Neural progenitor cell (in vitro differentiated cells): ENCODE measurements at regions not wholly inside any gene's neighbourhood (a gene's known extent, or its start where the extent isn't known, plus 50 kb on each side); places are given as distances from the start of the nearest gene placed in this dataset.

Source experiments
- DNase-seq: peaks from one replicate; pipeline ENCODE4 v3.0.0-alpha.2; 2016; ENCODE audit warnings: low spot score
- H2AFZ ChIP-seq: fragments of 200-600 bp; sonication (generic); replicated peaks from 2 replicates; pipeline ENCODE4 v1.6.1; 2016; ENCODE audit warnings: antibody characterized with exemption
- H3F3A ChIP-seq: fragments of 200-600 bp; sonication (generic); 2 replicates; pipeline ENCODE4 v1.6.1; 2016; ENCODE audit warnings: antibody characterized with exemption, low read depth
- H3K27ac ChIP-seq: fragments of 200-600 bp; sonication (generic); 2 replicates; pipeline ENCODE4 v1.5.1; 2016; ENCODE audit warnings: mild to moderate bottlenecking
- H3K27me3 ChIP-seq: fragments of 200-600 bp; sonication (generic); 2 replicates; pipeline ENCODE4 v1.6.1; 2016; ENCODE audit warnings: mild to moderate bottlenecking, moderate library complexity
- H3K36me3 ChIP-seq: fragments of 200-600 bp; sonication (generic); 2 replicates; pipeline ENCODE4 v1.5.1; 2016
- H3K4me1 ChIP-seq: fragments of 200-600 bp; sonication (generic); 2 replicates; pipeline ENCODE4 v1.6.1; 2016; ENCODE audit warnings: mixed run types
- H3K4me2 ChIP-seq: fragments of 200-600 bp; sonication (generic); 2 replicates; pipeline ENCODE4 v1.6.1; 2016
- H3K4me3 ChIP-seq: fragments of 200-600 bp; sonication (generic); 2 replicates; pipeline ENCODE4 v1.5.1; 2016
- H3K79me2 ChIP-seq: fragments of 200-600 bp; sonication (generic); 2 replicates; pipeline ENCODE4 v1.6.1; 2016; ENCODE audit warnings: low read depth
- H3K9ac ChIP-seq: fragments of 200-600 bp; sonication (generic); 2 replicates; pipeline ENCODE4 v1.6.1; 2016
- H3K9me3 ChIP-seq: fragments of 200-600 bp; sonication (generic); 2 replicates; pipeline ENCODE4 v1.5.1; 2016; ENCODE audit warnings: low read depth
- H4K20me1 ChIP-seq: fragments of 200-600 bp; sonication (generic); 2 replicates; pipeline ENCODE4 v1.6.1; 2016; ENCODE audit warnings: low read depth
- H3K27ac Mint-ChIP-seq: 3 replicates; pipeline ENCODE4 v1.8.0; 2021; ENCODE audit warnings: mixed read lengths
- H3K27me3 Mint-ChIP-seq: 2 replicates; pipeline ENCODE4 v1.8.0; 2022; ENCODE audit warnings: low read depth, mild to moderate bottlenecking, inconsistent platforms, moderate library complexity, mixed read lengths; ENCODE audit not compliant: insufficient read depth
- H3K36me3 Mint-ChIP-seq: 3 replicates; pipeline ENCODE4 v1.8.0; 2021; ENCODE audit warnings: mixed read lengths
- H3K4me1 Mint-ChIP-seq: 3 replicates; pipeline ENCODE4 v1.8.0; 2021; ENCODE audit warnings: mixed read lengths
- H3K4me3 Mint-ChIP-seq: 3 replicates; pipeline ENCODE4 v1.8.0; 2021; ENCODE audit warnings: mild to moderate bottlenecking, moderate library complexity, mixed read lengths
- H3K9me3 Mint-ChIP-seq: 3 replicates; pipeline ENCODE4 v1.8.0; 2020; ENCODE audit warnings: mixed read lengths
- CTCF ChIP-seq: fragments of 200-600 bp; sonication (generic); IDR thresholded peaks from 2 replicates; pipeline ENCODE4 v1.5.1; 2017; ENCODE audit warnings: antibody characterized with exemption, mild to moderate bottlenecking
- EZH2 ChIP-seq: fragments of 200-600 bp; sonication (generic); IDR thresholded peaks from 2 replicates; pipeline ENCODE4 v1.6.1; 2017; ENCODE audit warnings: antibody characterized with exemption, mild to moderate bottlenecking, moderate library complexity
- EZH2phosphoT487 ChIP-seq: fragments of 200-600 bp; sonication (generic); IDR thresholded peaks from 2 replicates; pipeline ENCODE4 v1.6.1; 2017; ENCODE audit warnings: antibody characterized with exemption

DNA sequence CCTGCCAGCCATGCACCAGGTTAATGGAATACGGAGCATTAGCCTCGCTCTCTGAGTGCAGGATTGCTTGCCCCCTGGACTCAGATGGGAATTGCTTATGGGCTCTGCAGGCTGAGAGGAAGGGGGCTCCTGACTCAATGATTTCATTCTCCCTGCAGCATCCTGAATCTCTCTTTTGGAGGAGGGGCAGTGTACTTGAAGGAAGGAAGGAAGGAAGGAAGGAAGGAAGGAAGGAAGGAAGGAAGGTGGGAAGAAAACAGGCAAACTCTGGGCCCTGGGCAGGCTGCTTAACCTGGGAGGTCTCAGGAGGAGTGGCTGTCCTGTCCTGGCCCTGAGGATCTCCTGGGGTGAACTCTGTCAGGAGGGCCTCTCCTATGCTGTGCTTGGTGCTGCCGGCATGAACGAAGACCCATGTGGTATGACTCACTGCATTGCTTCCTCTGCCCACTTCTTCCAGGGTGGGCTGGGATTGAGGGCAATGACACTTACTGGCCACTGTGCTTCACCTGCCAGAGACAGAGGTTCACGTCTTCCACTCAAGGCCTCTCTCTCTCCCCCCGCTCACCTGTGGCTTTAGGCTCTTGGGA is 257.1 kb upstream of the CSF3R start:
- no peak overlapping the region for H3K27ac ChIP-seq
- no peak overlapping the region for H2AFZ ChIP-seq
- Mint-ChIP-seq H3K36me3 (no peaks in the 10 kb centered on the region), H3K27ac (no peak overlapping the region), H3K27me3 (peaks cover 9% of the 10 kb centered on the region), H3K4me3 (no peak overlapping the region), H3K9me3 (no peaks in the 10 kb centered on the region), H3K4me1 (peaks cover 10% of the 10 kb centered on the region)
- no peaks in the 10 kb centered on the region for H3K79me2 ChIP-seq
- H3K9ac ChIP-seq: no peak overlapping the region
- H3K4me1 ChIP-seq: peaks cover 19% of the 10 kb centered on the region
- H3K4me2 ChIP-seq: no peak overlapping the region
- H4K20me1 ChIP-seq: no peaks in the 10 kb centered on the region
- no peaks in the 10 kb centered on the region for H3K27me3 ChIP-seq
- H3K36me3 ChIP-seq: no peaks in the 10 kb centered on the region
- H3F3A ChIP-seq: peaks cover 3% of the 10 kb centered on the region
- no peak overlapping the region for H3K4me3 ChIP-seq
- H3K9me3 ChIP-seq: no peaks in the 10 kb centered on the region
- TF ChIP-seq CTCF (no peak), EZH2phosphoT487 (no peak), EZH2 (no peak)
- DNase-seq: no peak

DNA sequence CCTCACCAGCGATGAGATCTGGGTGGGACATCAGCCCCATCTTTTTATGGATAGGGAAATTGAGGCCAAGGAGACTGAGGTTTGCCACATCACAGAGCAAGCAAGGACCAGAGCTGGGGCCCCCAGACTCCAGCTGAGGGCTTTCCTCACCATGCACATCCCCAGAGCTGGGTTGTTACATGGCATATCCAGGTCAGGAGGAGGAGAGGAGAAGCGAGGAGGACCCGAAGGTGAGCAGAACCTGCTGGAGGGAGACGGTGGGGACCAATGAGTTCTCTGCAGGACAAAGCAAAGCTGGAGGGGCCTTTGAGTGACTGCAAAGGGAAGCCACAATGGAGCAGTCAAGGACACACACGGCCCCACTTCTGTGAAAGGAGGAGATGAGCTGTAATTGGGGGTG is 255.5 kb upstream of the CSF3R start:
- Histone ChIP-seq H3K4me2 (no peak overlapping the region), H4K20me1 (no peaks in the 10 kb centered on the region), H3K9me3 (no peaks in the 10 kb centered on the region), H2AFZ (no peak overlapping the region), H3K27me3 (no peaks in the 10 kb centered on the region), H3K9ac (no peak overlapping the region), H3K27ac (no peak overlapping the region), H3K4me1 (peaks cover 19% of the 10 kb centered on the region), H3F3A (peaks cover 3% of the 10 kb centered on the region), H3K36me3 (no peaks in the 10 kb centered on the region), H3K79me2 (no peaks in the 10 kb centered on the region), H3K4me3 (no peak overlapping the region)
- DNase-seq: no peak
- H3K4me1 Mint-ChIP-seq: peaks cover 10% of the 10 kb centered on the region
- no peaks in the 10 kb centered on the region for H3K9me3 Mint-ChIP-seq
- H3K4me3 Mint-ChIP-seq: no peak overlapping the region
- no peak overlapping the region for H3K27ac Mint-ChIP-seq
- no peaks in the 10 kb centered on the region for H3K36me3 Mint-ChIP-seq
- TF ChIP-seq EZH2phosphoT487: no peak
- TF ChIP-seq CTCF: no peak
- no peak for TF ChIP-seq EZH2
- H3K27me3 Mint-ChIP-seq: peaks cover 11% of the 10 kb centered on the region

DNA sequence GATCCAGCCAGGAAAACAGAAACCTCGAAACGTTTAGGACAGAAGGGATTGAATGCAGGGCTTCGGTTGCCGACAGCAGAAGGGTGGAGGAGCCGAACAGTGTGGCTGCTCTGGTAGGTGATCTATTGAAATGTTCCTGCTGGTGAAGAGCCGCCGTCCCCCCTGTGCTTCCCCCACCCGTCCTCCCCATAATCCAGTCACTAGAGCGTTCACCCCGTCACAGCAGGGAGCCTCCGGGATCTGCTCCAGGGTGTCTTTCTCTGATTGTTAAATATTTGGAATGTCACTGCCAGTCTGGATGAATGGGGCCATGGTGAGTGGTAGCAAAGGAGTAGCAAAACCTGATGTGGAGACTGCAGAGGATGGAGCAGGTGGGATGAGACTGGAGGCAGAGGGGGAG is 255.1 kb upstream of the CSF3R start:
- no peak overlapping the region for H3K4me3 ChIP-seq
- no peaks in the 10 kb centered on the region for H3K36me3 ChIP-seq
- no peaks in the 10 kb centered on the region for H3K9me3 ChIP-seq
- H3F3A ChIP-seq: peaks cover 3% of the 10 kb centered on the region
- H3K79me2 ChIP-seq: no peaks in the 10 kb centered on the region
- TF ChIP-seq CTCF (no peak), EZH2 (no peak), EZH2phosphoT487 (no peak)
- no peak overlapping the region for H2AFZ ChIP-seq
- H3K4me2 ChIP-seq: peak overlapping the region; percentile 52
- no peaks in the 10 kb centered on the region for H3K36me3 Mint-ChIP-seq
- H3K4me1 ChIP-seq: peaks cover 19% of the 10 kb centered on the region
- no peak overlapping the region for H3K27ac Mint-ChIP-seq
- peaks cover 10% of the 10 kb centered on the region for H3K4me1 Mint-ChIP-seq
- no peak overlapping the region for H3K27ac ChIP-seq
- no peaks in the 10 kb centered on the region for H4K20me1 ChIP-seq
- DNase-seq: peak; percentile 36
- H3K9ac ChIP-seq: no peak overlapping the region
- H3K27me3 ChIP-seq: no peaks in the 10 kb centered on the region
- peaks cover 11% of the 10 kb centered on the region for H3K27me3 Mint-ChIP-seq
- H3K9me3 Mint-ChIP-seq: no peaks in the 10 kb centered on the region
- H3K4me3 Mint-ChIP-seq: no peak overlapping the region
